KG1 (cell line): ENCODE measurements at regions not wholly inside any gene's neighbourhood (a gene's known extent, or its start where the extent isn't known, plus 50 kb on each side); places are given as distances from the start of the nearest gene placed in this dataset.
"Not testable (repeated sequence)": the region's sequence is repeated elsewhere in the genome, so short reads cannot be mapped to it uniquely, and the experiment has no call there.

Experiments used
- DNase-seq: peaks from one replicate; lab custom pipeline; 2025; lab: John Stamatoyannopoulos, UW

DNA sequence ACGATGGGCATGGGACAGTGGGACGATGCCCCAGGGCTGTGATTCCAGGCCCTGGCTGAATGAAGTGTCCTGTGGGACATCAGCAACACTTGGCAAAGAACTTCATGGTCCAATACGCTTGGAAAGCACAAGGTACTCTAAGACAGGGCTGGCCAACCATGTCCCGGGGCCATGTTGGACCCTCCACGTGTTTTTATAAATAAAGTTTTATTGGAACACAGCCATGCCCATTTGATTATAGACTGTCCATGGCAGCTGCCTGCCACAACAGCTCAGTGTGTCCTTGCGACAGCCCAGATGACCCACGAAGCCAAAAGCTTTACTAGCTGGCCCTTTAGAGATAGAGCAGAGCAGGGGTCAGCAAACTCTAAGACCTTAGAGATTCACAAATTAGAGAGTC, 282.1 kb downstream of the C16orf95 start:
- DNase-seq, result no peak

DNA sequence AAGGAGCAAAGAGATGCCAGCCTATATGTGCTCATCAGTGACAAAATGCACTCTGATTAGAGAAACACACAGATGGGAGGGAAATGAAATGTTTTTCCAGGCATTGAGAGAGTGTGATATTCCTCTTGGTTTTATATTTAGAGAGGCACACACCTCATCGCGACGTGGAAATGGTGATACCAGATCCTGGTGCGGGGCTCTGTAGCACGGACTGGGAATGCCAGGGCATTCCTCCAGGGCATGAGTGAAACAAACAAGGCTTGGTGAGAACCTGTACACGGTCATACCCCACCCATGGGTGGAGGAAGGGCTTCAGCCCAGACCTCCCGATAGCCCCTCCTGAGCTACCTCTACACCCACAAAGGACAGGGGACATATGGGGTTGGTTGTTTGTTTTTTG, 280.2 kb downstream of the C16orf95 start:
- no peak for DNase-seq

DNA sequence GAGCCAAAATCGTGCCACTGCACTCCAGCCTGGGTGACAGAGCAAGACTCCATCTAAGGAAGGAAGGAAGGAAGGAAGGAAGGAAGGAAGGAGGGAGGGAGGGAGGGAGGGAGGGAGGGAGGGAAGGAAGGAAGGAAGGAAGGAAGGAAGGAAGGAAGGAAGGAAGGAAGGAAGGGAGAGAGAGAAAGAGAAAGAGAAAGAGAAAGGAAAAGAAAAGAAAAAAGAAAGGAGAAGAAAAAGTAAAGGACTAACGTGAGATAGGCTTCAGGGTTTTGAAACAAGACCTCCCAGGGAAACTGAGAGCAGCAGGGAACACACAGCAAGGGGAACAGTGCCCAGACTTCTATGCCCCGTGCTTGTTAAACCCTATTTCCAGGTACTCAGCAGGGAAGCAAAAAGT, 278.7 kb downstream of the C16orf95 start:
- not testable (repeated sequence) for DNase-seq

DNA sequence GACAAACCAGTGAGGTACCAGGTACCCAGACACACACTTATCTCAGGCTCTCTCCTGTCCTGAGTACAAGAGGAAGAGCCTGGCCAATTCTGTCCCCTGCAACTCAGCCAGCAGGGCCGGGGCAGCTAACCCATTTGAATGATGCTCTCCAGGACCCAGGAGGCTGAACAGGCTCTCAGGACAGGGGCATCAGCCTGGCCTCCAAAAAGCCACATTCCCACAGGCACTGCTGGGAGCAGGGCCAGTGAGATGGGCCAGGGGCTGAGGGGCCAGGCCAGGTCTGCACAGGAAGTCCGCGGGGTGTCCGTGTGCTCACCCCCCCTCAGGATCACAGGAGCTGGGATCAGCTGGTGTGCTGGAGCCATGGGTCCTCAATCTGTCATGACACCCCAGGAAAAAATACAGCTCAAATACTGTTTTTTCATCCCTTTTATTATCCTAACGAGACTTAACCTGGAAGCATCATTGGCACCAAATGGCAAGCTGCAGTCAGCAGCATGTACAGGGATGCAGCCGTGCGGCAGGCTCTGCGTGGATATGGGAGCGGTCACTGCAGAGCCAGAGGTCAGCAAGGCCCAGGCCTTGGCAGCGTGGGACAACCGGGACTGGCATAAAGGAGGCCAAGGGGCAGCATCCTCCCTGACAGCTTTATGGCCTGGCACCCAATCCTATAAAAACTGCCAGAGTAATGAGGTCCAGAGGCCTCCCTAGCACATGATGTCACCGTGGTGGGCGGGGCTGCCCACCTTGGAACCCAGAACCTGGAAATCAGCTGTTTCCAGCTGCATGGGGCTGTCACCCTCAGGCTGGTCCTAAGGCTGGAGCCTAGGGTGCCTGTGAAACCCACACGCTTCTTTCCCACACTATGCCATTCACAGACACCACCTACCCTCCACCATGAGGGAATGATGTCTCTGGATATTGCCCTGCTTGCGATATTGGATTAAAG, 276.7 kb downstream of the C16orf95 start:
- no peak for DNase-seq

- no peak for DNase-seq
Measured at GRCh38 chr16:87041286-87041685, 275.9 kb downstream of the C16orf95 start.

DNA sequence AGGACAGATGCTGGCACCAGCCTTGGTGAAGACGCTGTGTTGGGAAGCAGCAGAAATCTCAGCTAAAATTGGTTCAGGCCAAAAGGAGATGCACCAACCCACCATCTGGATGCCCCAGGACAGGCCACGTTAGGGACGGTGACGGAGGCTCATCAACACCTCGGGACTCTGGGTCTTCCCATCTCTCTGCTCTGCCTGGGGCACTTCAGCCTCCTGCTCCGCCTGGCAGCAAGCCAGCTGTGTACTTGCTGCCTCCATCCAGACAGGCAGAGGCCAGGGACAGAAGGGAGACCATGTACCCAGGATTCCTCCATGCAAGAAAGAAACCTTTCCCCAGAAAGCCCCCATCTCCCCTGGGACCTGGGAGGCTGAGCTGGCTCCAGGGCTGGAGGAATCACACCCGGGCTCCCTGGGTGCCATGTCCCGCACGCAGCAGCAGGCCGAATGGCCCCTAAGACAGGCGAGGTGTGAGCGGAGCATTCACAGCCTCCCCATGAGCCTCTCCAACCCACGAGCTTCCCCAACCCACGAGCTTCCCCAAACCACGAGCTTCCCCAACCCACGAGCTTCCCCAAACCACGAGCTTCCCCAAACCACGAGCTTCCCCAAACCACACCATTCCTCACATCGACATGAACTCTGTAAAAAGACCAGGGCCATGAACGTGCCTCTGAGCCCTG, 274.5 kb downstream of the C16orf95 start:
- DNase-seq, result no peak

- no peak for DNase-seq
Measured at GRCh38 chr16:87043231-87044031, 273.8 kb downstream of the C16orf95 start.

GRCh38 chr16:87044032-87044382, 273.2 kb downstream of the C16orf95 start:
- no peak for DNase-seq

- DNase-seq, result no peak
Measured at GRCh38 chr16:87044829-87045228, 272.4 kb downstream of the C16orf95 start.

DNA sequence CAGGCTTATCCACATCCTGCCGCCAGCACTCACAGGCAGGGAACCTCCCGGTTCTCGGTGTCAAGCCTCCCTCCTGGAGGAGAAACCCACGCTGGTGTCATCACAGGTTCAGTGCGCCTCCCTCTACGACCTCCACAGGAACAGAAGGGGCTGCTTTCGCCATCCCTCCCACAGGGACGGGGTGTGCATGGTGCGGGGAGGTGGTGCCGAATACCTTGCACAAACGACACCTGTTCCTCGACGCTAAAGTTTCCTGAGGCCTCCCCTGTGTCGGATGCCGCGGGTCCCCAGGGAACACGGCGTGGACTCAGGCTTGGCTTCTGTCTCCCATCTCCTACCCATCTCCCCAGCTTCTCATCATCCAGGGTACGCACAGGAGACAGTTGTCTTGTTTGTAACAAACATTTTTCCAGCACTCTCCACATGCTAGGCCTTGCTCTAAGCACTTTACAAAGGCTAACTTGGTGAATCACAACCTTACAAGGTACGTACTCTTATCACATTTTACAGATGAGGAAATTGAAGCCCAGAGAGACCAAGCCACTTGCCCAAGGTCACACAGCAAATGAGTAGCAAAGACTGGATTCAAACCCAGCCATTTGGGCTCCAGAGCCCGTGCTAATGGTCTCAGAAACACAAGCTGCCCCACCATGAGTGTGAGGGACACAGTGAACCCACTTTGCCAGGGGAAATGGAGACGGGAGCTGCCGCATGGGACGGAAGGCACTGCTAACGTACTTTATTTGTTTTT, 271.6 kb downstream of the C16orf95 start:
- DNase-seq, result no peak

- no peak for DNase-seq
Measured at GRCh38 chr16:87046235-87046634, 271.0 kb downstream of the C16orf95 start.

DNA sequence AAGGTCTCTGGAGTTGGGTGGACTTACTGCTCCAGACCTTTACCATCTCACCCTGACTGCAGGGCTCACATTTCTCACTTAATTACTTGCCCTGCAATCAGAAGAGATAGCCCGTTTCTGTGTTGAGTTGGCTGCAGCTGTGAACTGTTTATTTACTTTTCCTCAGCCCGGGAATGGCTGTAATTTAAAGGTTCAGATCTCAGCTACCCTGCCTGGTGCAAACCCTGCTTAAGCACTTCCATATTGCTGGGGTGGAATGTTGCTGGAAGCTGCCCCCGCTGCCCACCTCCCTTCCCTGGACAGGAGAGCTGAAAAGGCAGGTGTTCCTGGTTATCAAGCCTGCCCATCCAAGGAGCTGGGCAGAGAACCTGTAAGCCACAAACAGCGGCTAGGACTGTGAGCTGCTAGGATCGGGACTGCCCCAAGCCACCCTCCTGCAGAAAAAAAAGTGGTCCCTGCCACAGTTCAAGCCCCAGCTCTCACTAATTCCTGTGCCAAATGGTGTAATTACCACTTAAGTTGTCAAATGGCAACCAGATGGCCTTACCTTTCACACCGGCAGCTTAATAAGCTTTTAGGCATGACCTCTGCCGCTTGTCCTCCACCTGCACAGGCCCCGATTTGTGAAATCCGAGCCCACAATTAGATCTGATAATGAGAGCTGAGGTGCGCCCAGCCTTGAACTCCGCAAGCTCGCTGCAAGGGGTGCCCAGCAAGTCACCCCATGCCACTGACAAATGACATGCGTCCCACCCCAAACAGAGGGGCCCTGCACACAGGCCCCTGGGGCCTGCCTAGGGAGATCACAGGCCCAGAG, 269.8 kb downstream of the C16orf95 start:
- no peak for DNase-seq

DNA sequence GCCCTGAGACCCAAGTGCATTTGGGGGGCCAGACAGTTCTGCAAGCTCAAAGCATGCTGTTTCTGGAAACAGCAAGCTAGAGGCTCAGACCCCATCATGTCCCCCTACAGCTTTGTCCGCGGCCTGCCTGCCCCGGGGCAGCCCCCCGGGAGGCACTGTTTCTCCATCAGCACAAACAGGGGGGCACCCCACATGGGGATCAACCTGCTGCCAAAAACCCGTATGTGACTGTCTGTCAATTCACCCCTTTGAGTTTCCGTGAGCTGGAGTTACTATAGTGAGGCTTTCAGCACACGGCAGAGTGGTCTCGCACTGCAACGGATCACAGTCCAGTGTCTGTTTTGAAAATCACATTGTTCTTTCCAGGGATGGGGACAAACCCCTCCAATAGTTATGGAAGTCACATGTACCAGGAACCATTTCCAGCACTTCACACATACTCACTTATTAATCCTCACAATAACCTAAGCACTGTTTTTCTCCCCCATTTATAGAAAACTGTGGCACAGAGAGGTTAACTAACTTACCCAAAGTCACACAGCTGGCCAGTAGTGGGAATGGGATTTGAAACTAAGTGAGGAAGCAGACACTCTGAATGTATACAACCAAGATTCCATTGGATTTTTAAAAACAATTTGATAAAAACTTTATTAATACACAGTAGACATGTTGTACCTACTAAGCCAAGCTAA, 269.0 kb downstream of the C16orf95 start:
- no peak for DNase-seq

GRCh38 chr16:87048730-87049115, 268.5 kb downstream of the C16orf95 start:
- DNase-seq, result no peak

DNA sequence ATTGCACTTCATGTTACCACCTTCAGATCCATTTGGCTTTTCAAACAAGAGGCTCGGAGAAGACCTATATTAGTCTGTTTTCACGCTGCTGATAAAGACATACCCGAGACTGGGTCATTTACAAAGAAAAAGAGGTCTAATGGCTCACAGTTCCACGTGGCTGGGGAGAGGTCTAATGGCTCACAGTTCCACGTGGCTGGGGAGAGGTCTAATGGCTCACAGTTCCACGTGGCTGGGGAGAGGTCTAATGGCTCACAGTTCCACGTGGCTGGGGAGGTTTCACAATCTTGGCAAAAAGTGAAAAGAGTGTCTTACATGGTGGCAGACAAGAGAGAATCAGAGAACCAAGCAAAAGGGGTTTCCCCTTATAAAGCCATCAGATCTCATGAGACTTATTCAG, 268.0 kb downstream of the C16orf95 start:
- not testable (repeated sequence) for DNase-seq

DNA sequence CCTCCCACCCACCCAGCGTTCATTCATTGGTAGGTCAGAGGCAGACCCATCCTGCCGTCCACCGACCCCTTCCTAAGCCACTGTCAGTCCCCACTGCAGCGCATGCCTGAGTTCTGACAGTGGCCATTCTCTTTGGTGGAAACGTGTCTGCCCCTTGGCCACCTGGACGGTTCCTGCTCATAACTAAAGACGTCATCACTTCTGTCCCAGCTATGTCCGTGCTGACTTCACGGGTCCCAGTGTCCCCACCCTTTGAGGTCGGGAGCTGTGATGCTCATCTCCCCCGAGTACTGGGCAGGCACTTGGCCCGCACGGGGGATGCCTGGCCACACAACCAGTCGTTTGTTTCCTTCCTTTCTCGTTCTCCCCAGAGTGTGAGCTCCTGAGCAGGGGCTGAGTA, 267.1 kb downstream of the C16orf95 start:
- DNase-seq, result no peak

GRCh38 chr16:87051526-87052320, 265.5 kb downstream of the C16orf95 start:
- no peak for DNase-seq

DNA sequence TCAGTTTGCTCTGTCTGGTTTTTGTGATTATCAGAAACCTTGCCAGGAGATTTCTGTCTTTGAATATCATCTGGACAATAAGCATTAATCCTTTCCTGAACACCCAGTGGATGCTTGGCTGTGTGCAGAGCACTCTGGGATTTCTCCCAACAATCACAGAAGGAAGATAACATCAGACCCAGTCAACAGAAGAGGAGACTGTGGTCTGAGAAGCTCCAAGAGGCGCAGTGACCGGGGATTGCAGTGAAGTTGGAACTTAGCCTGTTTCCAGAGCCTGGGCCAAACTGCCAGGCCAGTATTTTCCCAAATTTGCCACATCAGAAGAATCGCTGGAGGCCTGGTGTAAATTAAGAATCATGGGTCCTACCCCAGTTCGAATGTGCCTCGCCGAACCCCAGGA, 264.7 kb downstream of the C16orf95 start:
- no peak for DNase-seq
